Suppressor macrophage treated with lipopolysaccharide for 4 hours (primary cell): ENCODE measurements at regions not wholly inside any gene's neighbourhood (a gene's known extent, or its start where the extent isn't known, plus 50 kb on each side); places are given as distances from the start of the nearest gene placed in this dataset.

Source experiments
- DNase-seq: peaks from one replicate; pipeline ENCODE4 v3.0.0-alpha.2; 2020

- DNase-seq, result no peak
Observed at GRCh38 chr3:126266291-126266840, 86.0 kb upstream of the ALDH1L1 start.

GRCh38 chr3:126264952-126265351 lies 84.6 kb upstream of the ALDH1L1 start:
- no peak for DNase-seq

GRCh38 chr3:126264381-126264780 lies 84.0 kb upstream of the ALDH1L1 start:
- DNase-seq, result no peak

GRCh38 chr3:126263971-126264370 lies 83.6 kb upstream of the ALDH1L1 start:
- DNase-seq, result no peak

GRCh38 chr3:126263539-126263938 lies 83.2 kb upstream of the ALDH1L1 start:
- no peak for DNase-seq

GRCh38 chr3:126262227-126262626 lies 81.8 kb upstream of the ALDH1L1 start:
- DNase-seq, result no peak

- peak; percentile 25 for DNase-seq
Observed at GRCh38 chr3:126261037-126261436, 80.7 kb upstream of the ALDH1L1 start.

GRCh38 chr3:126259411-126260391 lies 79.3 kb upstream of the ALDH1L1 start:
- no peak for DNase-seq

GRCh38 chr3:126258670-126259069 lies 78.3 kb upstream of the ALDH1L1 start:
- peak; percentile 20 for DNase-seq

- no peak for DNase-seq
Observed at GRCh38 chr3:126257984-126258383, 77.6 kb upstream of the ALDH1L1 start.

GRCh38 chr3:126257174-126257573 lies 76.8 kb upstream of the ALDH1L1 start:
- DNase-seq, result no peak

GRCh38 chr3:126256251-126256650 lies 75.9 kb upstream of the ALDH1L1 start:
- no peak for DNase-seq

- no peak for DNase-seq
Observed at GRCh38 chr3:126253072-126253471, 72.7 kb upstream of the ALDH1L1 start.

GRCh38 chr3:126252373-126252772 lies 72.0 kb upstream of the ALDH1L1 start:
- no peak for DNase-seq

- DNase-seq, result peak; percentile 68
Observed at GRCh38 chr3:126245811-126246727, 65.7 kb upstream of the ALDH1L1 start.
